HG03095 (cell line): ENCODE measurements at regions not wholly inside any gene's neighbourhood (a gene's known extent, or its start where the extent isn't known, plus 50 kb on each side); places are given as distances from the start of the nearest gene placed in this dataset.

Experiments
- ATAC-seq: cut with Tn5 transposase; IDR thresholded peaks from one replicate; pipeline ENCODE4 v1.9.1; 2021; ENCODE audit warnings: moderate library complexity; ENCODE audit not compliant: unreplicated experiment

DNA sequence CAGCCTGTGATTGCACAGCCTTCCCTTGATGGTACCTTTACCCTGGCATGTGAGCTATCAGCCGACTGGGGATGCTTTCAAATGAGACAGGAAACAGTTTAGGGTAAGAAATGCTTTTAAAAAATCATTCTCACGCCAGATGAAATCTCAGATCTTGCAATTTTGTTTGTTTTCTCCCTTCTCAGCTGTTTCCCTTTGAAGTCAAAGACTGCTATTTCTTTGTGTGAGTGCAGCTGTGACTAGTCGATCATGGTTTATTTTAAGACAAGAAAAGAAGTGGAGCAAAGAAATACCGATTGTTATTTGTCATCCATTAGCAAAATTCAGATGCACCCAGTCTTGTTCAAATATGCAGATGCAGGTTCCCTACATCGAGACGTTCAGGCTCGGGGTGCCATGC lies 489.7 kb downstream of the QKI start:
- ATAC-seq = no peak

DNA sequence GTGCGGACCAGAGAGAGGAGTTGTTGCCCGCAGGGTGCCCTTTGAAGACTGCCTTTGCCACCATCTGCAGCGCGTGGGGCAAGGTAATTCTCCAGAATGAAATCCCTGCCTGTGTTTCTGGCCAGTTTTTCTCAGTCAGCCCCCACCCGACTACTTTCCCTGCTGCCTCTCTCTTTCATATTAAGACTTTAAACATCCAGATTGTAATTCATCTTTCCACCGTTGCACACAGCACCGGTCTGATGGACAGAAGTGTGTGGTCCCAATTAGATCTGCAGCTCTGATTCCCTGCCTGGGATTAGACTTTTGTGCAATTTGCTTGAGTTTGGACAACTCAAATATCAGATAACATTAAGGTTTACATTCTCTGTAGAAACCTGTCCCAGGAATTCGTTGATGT lies 489.0 kb downstream of the QKI start:
- ATAC-seq = no peak

DNA sequence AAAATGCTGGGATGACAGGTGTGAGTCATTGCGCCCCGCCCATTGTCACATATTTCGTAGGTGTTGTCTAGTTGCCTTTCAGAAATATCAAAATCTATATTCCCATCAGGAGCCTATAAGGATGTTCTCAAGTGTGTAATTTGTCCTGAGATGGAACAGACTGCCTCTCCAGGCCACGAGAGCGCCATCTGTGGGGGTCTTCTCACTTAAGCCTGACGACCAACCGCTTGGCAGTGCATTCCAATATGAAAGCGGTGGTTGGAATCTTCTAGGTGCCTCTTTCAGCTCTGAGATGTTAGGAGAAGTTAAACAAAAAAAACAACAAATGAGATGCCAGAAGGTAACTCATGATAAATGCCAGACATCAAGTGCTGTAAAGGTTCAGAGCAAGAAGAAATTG lies 488.5 kb downstream of the QKI start:
- no peak for ATAC-seq

DNA sequence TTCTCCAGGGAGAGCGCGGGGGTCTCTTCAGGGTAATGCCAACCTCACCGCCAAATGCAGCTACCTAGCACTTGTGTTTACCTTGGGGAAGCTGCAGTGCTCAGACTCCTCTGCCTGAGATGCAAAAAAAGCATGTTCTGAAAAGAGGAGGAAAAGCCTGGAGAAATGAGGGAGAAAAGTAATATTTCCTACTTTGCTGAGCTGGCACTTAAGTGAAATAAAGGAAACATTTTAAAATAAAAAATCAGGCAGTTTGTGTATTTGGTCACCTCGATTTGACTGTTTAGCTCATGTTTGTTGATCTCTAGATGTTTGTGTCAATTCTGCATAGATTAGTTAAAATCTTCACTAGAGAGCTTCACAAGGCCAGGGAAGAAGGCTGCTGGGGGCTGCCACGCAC lies 487.2 kb downstream of the QKI start:
- no peak for ATAC-seq

DNA sequence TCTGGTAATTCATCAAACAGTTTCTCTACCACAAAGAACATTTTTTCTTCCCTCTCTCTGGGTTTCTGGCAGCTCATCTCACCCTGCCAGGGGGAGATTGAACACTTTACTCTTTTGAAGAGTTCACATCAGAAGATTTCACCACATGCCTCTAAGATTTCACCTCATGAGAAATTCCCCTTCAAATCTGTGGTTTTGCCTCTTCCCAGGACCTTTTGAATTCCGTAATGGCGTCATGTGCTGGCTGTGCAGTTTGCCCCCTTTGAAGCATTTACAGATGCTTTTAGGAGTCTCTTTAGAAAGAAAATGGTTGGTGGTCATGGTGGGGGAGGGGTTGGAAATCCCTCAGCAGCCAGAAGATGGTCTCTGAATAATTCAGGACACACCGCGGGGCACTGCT lies 486.1 kb downstream of the QKI start:
- ATAC-seq = no peak

DNA sequence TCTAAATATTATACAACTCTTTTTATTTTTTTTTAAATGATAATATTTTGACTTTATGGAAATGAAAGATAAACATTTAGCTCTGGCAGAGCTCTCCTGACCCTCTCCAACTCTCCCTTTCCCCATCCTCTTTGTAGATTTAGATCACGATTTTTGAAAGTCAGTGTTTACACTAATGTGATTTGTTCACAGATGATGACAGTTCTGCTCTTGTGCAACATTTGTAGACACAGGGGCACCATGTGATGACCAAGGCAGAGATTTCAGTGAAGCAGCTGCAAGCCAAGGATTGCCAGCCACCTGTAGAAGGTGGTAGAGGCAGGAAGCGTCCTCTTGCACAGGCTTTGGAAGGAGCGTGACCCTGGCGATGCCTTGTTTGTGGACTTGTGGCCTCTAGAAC lies 483.2 kb downstream of the QKI start:
- no peak for ATAC-seq

DNA sequence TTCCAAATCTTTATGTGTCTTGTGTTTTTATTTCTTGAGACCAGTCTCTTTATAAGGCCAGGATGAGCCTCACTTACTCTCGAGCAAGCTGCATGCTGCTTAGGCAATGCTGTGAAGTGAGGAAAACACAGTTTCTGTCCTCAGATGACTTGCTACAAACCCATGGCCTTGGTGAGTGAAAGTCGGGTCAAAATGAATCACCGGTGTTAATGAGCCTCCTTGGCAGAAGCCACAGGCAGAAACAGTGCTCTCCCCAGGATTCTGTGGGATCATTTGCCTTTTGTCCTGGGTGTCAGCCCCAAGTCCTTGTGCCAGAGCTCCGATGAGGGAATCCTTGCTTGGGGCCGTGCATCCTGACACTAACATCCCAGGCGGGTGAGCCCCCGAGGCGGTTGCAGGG lies 482.5 kb downstream of the QKI start:
- ATAC-seq = no peak

DNA sequence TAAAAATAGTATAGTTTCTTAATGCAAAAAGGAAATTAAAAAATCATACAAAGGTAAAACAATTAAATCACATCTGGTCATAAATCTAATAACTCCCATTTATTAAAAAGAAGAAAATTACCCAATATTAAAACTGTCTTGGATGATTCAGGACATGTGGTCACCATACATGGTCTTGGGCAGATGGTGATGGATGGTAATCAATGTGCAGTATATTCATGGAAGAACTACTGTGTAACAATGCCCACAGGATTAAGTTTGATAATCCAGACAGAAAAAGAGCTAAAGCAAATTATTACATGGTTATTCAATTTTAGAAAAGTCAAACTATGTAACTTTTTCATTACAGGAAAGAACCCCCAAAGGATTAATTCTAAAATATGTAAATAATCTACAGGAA lies 480.6 kb downstream of the QKI start:
- ATAC-seq = no peak

DNA sequence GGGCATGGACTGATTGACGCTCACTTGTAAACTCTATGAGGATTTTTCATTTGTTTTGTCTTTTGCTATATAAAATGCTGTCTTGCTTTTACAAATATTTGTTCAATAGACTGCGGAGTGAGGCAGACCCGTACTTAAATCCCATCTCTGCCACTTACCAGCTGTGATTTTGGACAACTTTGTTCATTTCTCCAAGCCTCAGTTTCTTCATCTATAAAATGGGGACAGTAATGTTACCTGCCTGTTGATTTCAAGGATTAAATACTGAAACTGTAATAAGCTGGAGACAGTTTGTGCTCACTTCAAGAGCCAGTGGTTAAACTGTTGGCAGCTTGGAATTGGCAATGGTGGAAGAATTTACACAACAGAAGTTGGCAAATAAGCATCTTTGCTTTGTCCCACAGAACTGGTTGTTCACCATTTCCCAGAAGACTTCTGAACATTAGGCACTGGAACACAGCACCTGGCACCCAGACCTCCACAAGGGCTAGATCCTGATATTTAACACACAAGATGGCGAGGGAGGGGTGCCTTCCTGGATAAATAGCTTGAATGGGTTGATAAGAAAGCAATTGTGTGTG lies 479.2 kb downstream of the QKI start:
- no peak for ATAC-seq

DNA sequence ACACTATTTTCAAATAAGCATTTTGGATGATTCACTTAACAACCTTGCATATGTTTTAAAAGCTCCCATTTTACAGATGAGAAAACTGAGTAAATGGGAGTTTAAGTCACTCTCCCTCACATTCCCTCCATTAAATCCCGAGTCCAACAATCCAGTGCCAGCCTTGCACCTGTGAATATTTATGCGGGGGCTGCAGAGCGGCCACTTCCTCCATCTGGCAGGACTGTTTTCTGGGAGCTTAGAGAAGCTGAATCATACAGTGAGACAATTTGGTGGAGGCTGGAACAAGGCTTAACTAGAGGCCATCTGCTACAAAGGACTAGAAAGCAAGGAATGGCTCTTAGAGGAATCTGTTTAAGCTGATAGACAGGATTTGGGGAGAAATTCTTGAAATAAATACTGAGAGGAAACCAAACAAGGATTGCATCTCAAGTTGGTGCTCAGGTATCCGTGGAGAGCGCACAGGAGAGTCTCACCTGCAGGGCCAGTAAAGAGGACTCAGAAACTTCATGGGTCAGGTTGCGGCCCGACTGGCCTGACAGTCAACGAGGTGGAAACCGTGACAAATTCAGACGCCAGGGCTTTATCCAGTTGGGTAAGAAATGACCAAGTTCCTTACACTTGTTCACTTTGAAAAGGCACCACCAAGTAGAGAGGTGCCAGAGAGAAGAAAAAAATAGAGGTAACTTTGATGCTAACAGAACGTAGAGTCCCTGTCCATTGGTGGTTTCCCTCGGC lies 478.5 kb downstream of the QKI start:
- ATAC-seq = no peak

DNA sequence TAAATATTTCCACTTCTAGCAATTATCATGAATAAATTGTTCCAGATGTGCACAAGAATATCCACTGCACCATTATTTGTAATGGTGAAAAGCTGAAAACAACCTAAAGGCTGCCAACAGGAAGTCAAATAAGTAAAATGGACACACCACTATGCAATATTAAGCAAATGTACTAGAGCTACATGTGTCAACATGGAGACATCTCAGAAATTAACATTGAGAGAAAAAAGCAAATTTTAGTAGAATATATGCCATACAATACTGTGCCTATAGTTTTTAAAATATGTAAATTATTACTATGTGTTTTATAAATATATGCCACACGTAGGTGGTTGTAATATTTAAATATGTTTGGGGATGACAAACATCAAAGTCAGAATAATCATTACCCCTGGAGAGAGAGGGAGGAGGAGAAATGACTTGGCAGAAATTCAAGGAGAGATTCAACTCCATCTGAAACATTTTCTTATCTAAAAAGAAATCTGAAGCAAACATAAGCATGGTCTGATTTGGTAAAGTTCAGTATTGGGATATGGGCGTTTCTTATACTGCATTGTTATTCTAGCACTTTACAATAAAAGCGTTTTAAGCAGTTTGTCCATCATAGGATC lies 475.5 kb downstream of the QKI start:
- no peak for ATAC-seq

DNA sequence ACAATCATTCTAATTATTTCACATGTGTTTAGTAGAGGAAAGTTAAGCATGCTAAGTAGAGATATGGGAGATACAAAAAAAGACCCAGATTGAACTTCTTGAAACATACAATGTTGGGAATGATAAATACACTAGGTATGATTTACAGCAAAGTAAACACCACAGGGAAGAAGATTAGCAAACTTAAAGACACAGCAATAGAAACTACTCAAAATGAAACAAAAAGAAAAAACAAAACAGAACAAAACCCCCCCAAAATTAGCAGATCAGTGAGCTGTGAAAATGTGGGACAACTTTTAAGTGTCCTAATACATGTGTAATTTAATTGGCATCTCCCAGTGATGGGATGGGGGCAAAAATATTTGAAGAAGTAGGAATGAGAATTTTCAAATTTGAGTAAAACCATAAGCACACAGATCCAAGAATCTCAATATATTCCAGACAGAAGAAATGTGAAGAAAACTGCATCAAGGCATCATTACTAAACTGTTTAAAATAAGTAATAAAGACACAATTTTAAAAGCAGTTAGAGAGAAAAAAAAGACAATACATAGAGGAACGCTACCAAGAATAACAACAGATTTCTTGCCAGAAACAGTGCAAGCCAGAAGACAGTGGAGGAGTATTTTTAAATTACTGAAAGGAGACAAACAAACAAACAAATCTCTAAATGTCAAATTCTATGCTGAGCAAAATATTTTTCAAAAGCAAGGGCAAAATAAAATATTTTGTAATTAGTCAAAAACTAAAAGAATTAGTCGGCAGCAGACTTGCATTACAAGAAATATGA lies 473.7 kb downstream of the QKI start:
- no peak for ATAC-seq

DNA sequence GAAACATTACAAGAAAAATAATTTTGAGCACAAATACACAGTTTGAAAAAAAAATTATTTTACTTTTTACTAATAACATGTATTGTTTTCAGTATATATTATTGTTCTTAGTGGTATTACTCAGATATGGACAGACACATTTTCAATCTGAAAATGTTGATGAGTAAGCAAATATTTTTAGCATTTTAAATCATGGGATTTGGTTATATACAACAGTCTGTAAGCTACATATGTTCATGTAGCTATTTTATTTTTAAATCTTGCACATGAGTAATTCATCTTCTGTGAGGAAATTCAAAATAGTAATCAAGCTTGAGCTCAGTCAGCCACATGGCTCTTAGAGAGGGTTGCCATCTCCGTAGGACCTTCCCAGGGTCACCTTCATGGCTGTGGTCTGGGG lies 471.9 kb downstream of the QKI start:
- ATAC-seq = no peak

DNA sequence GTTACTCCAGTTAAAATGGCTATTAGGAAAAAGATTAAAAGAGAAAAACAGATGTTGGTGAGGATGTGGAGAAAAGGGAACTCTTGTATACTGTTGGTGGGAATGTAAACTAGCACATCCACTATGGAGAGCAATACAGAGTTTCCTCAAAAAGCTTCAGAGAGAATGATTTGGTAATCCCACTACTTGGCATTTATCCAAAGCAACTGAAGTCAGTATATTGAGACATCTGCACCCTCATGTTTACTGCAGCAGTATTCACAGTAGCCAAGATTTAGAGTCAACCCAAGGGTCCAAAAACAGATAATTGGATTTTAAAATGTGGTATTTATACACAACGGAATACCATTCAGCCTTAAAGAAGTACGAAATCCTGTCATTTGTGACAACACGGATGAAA lies 469.5 kb downstream of the QKI start:
- ATAC-seq = no peak

DNA sequence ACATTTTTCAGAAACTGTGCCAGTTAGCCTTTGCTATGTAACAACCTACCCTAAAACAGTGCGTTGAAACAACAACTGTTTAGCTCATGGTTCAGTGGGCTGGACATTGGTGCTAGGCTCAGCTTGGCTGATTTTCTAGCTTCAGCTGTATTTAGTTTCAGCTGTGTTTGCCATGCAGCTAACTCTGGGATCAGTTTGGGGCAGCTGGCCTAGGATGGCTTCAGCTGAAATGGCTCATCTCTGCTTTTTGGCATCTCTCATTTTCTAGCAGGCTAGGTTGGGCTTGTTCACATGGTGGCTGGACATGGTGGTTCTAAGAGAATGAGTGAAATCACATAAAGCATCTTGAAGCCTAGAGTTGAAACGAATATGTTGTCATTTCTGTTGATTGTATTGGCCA lies 464.2 kb downstream of the QKI start:
- no peak for ATAC-seq

DNA sequence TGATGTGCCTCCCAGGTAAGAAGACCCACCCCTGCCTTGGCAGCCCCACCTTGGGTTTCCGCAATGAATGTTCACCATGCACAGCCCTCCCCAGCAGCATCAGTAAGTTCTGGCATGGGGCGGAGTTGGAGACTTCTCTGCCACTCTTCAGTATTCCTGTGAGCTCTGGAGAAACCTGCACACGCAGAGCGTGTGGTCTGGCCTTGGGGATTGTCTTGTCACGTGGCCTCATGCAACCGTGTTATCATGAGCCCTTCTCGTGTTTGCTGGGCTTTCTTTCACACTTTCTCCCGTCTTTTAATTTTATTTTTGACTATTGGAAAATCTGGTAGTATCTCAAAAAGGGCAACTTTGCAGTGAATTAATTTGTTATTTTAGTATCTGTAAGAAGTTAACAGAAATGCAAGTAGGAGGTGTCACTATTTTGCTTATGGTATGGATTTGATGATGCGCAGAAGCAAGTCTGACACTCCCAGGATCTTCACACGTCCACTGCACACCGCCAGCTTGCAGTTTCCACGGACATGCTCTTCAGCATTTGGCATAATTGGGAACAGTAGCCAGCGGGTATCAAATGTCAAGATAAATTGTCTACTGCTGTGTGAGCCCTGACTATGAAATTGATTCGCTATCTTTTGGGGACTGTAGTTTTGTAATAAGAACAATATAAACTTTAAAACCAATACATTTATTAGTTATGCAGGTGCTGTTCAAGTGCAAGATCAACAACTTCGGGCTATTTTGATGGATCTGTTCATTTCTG lies 463.5 kb downstream of the QKI start:
- no peak for ATAC-seq

DNA sequence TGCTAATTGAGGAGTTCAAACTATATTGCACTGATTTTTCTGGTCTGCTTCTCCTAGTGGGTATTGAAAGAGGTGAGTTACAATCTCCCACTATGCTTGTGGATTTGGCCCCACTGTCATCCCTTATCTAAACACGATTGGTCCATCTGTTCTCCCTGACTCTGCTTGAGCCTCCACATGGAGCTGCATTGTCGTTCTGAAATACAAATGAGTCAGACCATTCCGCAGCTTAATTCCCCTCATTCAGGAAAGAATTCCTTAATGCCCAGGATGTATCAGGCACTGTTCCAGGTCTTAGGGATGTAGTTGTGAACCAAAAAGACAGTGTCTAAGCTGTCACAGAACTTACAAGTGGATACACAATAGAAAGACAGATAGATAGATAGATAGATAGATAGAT lies 461.9 kb downstream of the QKI start:
- no peak for ATAC-seq

DNA sequence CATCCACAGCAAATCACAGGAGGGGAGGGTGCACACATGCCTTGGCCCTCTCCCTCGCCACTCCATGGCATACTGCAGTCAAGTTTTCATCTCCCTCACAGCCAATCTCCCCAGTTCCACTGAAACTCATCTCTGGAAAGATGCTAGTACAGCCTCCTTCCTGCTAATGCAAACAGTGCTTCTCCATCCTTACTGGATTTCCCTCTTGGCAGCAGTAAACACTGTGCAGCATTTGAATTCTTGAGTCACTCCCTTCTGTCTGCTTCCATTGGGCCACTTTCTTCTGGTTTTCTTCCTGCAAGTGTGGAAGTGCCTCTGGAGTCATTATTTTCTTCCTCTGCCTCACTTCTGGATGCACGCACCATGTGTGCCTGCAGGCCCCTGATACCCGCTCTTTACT lies 460.3 kb downstream of the QKI start:
- ATAC-seq = no peak

DNA sequence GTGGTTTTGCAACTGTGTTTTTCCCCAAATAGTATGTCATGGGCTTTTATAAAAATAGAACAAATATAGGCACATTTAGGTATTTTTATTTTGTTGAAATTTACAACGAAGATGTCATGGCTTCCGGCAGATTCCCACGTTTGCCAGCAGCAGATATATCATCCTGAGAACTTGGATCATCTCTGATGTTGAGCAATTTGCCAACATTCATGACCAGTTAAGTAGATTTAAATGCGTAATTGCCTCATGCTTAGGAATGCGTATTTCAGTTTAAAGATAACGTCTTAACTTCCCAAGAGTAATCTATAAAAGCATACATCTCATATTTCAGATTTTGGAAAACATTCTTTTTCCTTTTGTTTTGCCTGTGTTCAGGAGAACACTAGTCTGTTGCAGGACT lies 457.8 kb downstream of the QKI start:
- ATAC-seq = no peak

DNA sequence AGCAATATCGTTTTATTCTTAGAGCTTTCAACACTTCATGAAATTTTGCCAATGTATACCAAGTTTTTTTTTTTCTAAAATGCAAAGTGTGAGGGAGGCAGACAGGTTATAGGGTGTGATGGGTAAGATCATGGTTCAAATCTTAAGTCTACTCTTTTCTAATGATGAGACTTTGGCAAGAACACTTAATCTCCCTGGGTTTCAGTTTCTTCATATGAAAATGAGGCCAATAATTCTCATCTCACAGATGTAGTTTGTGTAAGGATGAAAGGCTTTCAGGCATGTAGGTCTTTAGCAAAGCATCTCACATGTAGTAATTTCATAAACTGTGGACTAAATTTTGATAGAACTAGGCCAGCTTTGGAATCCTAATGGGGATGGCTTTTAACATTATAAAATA lies 457.1 kb downstream of the QKI start:
- ATAC-seq = no peak
